ENCODE measurements at regions not wholly inside any gene's neighbourhood (a gene's known extent, or its start where the extent isn't known, plus 50 kb on each side); places are given as distances from the start of the nearest gene placed in this dataset.

GRCh38 chr2:61736953-61737352 is 116.9 kb downstream of the FAM161A start:
- no peak for DNase-seq
- ATAC-seq (ENCODE audit: low read depth) = no peak
- H3K9me3 Mint-ChIP-seq = no peaks in the 10 kb centered on the region
- intact Hi-C loops (cut with micrococcal nuclease) = no loop called here
- ChIA-PET CTCF (no interaction called here), POLR2A (no interaction called here)
- peaks cover 6% of the 10 kb centered on the region for H3K27me3 Mint-ChIP-seq
- H3K36me3 Mint-ChIP-seq (ENCODE audit: low read depth) = no peaks in the 10 kb centered on the region
- TF ChIP-seq CTCF (IDR thresholded peaks at IDR 0.05) = no peak
- H3K4me1 Mint-ChIP-seq = no peaks in the 10 kb centered on the region
- no peak overlapping the region for H3K4me3 Mint-ChIP-seq
- no peak overlapping the region for H3K27ac Mint-ChIP-seq

- ATAC-seq (ENCODE audit: low read depth) (no peak), DNase-seq (no peak)
- Mint-ChIP-seq H3K36me3 (ENCODE audit: low read depth) (no peaks in the 10 kb centered on the region), H3K4me1 (no peaks in the 10 kb centered on the region), H3K27me3 (peaks cover 6% of the 10 kb centered on the region), H3K27ac (no peak overlapping the region), H3K9me3 (peaks cover 5% of the 10 kb centered on the region), H3K4me3 (no peak overlapping the region)
- intact Hi-C loops (cut with micrococcal nuclease) = no loop called here
- TF ChIP-seq CTCF (IDR thresholded peaks at IDR 0.05) = no peak
- ChIA-PET CTCF (interaction anchor here (0.7 kb wide), 1 partner anchor 203 kb away, joined by 3 read pairs; no protein-coding TSS in a partner anchor), POLR2A (no interaction called here)
These were observed 120.3 kb downstream of the FAM161A start for GRCh38 chr2:61733563-61733962.

- intact Hi-C loops (cut with micrococcal nuclease) = no loop called here
These were observed 121.1 kb downstream of the FAM161A start for GRCh38 chr2:61732787-61733186.

GRCh38 chr2:61727746-61728145 is 126.1 kb downstream of the FAM161A start:
- CTCF ChIA-PET = no interaction called here
- peak; percentile 73 for ATAC-seq (ENCODE audit: low read depth)
- H3K27ac Mint-ChIP-seq = no peak overlapping the region

More at GRCh38 chr2:61732787-61733186, 121.1 kb downstream of the FAM161A start:
- TF ChIP-seq CTCF (IDR thresholded peaks at IDR 0.05) = no peak
- Mint-ChIP-seq H3K27ac (no peak overlapping the region), H3K27me3 (peaks cover 6% of the 10 kb centered on the region), H3K4me3 (no peak overlapping the region), H3K36me3 (ENCODE audit: low read depth) (no peaks in the 10 kb centered on the region), H3K4me1 (peaks cover 3% of the 10 kb centered on the region), H3K9me3 (peaks cover 10% of the 10 kb centered on the region)
- ChIA-PET CTCF (interaction anchor here (0.7 kb wide), 1 partner anchor 202 kb away, joined by 3 read pairs; no protein-coding TSS in a partner anchor), POLR2A (no interaction called here)
- DNase-seq (no peak), ATAC-seq (ENCODE audit: low read depth) (no peak)

More at GRCh38 chr2:61727746-61728145, 126.1 kb downstream of the FAM161A start:
- Mint-ChIP-seq H3K4me3 (no peak overlapping the region), H3K27me3 (peaks cover 5% of the 10 kb centered on the region), H3K4me1 (peaks cover 3% of the 10 kb centered on the region), H3K36me3 (ENCODE audit: low read depth) (peaks cover 3% of the 10 kb centered on the region), H3K9me3 (peaks cover 23% of the 10 kb centered on the region)
- POLR2A ChIA-PET = no interaction called here
- DNase-seq = no peak
- intact Hi-C loops (cut with micrococcal nuclease) = no loop called here
- TF ChIP-seq CTCF (IDR thresholded peaks at IDR 0.05) = no peak
